GM23248 (cell line): ENCODE measurements at regions not wholly inside any gene's neighbourhood (a gene's known extent, or its start where the extent isn't known, plus 50 kb on each side); places are given as distances from the start of the nearest gene placed in this dataset.

Experiments used
- EZH2 ChIP-seq: fragments of 200-600 bp; sonication (generic); IDR thresholded peaks from 2 replicates; pipeline ENCODE4 v1.6.1; 2018; ENCODE audit warnings: antibody characterized with exemption, mild to moderate bottlenecking; ENCODE audit not compliant: insufficient read depth, poor library complexity, severe bottlenecking
- EZH2phosphoT487 ChIP-seq: fragments of 200-600 bp; sonication (generic); IDR thresholded peaks from 2 replicates; pipeline ENCODE4 v1.6.1; 2018; ENCODE audit warnings: antibody characterized with exemption, moderate library complexity, mild to moderate bottlenecking, low read depth; ENCODE audit not compliant: insufficient read depth

GRCh38 chr1:30379684-30380624, 343.4 kb downstream of the MATN1 start:
- TF ChIP-seq EZH2 (no peak), EZH2phosphoT487 (no peak)
